Neural progenitor cell (in vitro differentiated cells): ENCODE measurements at regions not wholly inside any gene's neighbourhood (a gene's known extent, or its start where the extent isn't known, plus 50 kb on each side); places are given as distances from the start of the nearest gene placed in this dataset.

Experiments used
- CTCF ChIP-seq: fragments of 200-600 bp; sonication (generic); IDR thresholded peaks from 2 replicates; pipeline ENCODE4 v1.5.1; 2017; ENCODE audit warnings: antibody characterized with exemption, mild to moderate bottlenecking
- EZH2 ChIP-seq: fragments of 200-600 bp; sonication (generic); IDR thresholded peaks from 2 replicates; pipeline ENCODE4 v1.6.1; 2017; ENCODE audit warnings: antibody characterized with exemption, mild to moderate bottlenecking, moderate library complexity

GRCh38 chr6:10237298-10238038, 177.4 kb downstream of the TFAP2A start:
- TF ChIP-seq EZH2 (no peak), CTCF (no peak)
